ENCODE measurements at regions not wholly inside any gene's neighbourhood (a gene's known extent, or its start where the extent isn't known, plus 50 kb on each side); places are given as distances from the start of the nearest gene placed in this dataset.

- intact Hi-C loops (cut with micrococcal nuclease) = no loop called here
- no peaks in the 10 kb centered on the region for H3K36me3 ChIP-seq (ENCODE audit: control insufficient read depth, insufficient read depth, low read length)
- no peaks in the 10 kb centered on the region for H3K79me2 ChIP-seq (ENCODE audit: control insufficient read depth, insufficient read depth, low read length)
- ChIA-PET POLR2A (no interaction called here), CTCF (ENCODE audit: low intra/inter-chr PET ratio) (no interaction called here)
- no peak overlapping the region for H2AFZ ChIP-seq (ENCODE audit: low read depth, low read length)
- no peak overlapping the region for H3K9ac ChIP-seq (ENCODE audit: insufficient read depth in 1 of 2, low read depth in 2 of 2, low read length in 2 of 2)
- ATAC-seq = no peak
- TF ChIP-seq KAT7 (CRISPR knock-in tag; IDR thresholded peaks at IDR 0.05; ENCODE audit: borderline replicate concordance) = no peak
- no peak for TF ChIP-seq FOSL1 (tag; conservative IDR thresholded peaks at IDR 0.05)
- TF ChIP-seq E2F5 (CRISPR knock-in tag; IDR thresholded peaks at IDR 0.05) = no peak
- TF ChIP-seq CREB5 (CRISPR knock-in tag; IDR thresholded peaks at IDR 0.05) = no peak
- BruUV-seq (replicated peaks) = no TSS peak
- H3K27ac ChIP-seq (ENCODE audit: extremely low read depth, low read depth, low read length) = no peak overlapping the region
- DNase-seq (ENCODE audit: extremely low read depth in 1 of 4, low spot score in 3 of 4) = no peak
- H3K4me3 ChIP-seq = no peak overlapping the region
- H3K9me3 ChIP-seq (replicated peaks; ENCODE audit: control insufficient read depth, insufficient read depth, low read depth, low read length) = no peaks in the 10 kb centered on the region
- FAIRE-seq = no peak
- 2% methylated on average over 20 of the region's 21 CpGs for WGBS (ENCODE audit: insufficient coverage, low coverage, missing lambda C conversion rate)
- H4K20me1 ChIP-seq (replicated peaks; ENCODE audit: control insufficient read depth, insufficient read depth, low read length) = peaks cover 3% of the 10 kb centered on the region; the same call in 1 of the 2 replicates
- peaks cover 54 to 88% of the 10 kb centered on the region in 2 experiments for H3K27me3 ChIP-seq (ENCODE audit: control insufficient read depth in 2 of 2, insufficient read depth in 2 of 2, low read length in 2 of 2)
- H3K4me2 ChIP-seq (ENCODE audit: insufficient read depth, low read length) = no peak overlapping the region
- in situ Hi-C loops (cut with MboI) = no loop called here
- no peaks in the 10 kb centered on the region for H3K4me1 ChIP-seq (replicated peaks in 1 of 2; ENCODE audit: control insufficient read depth in 2 of 2, insufficient read depth in 2 of 2, low read length in 2 of 2)
- H3K9me1 ChIP-seq (ENCODE audit: control insufficient read depth, insufficient read depth, low read length) = no peaks in the 10 kb centered on the region
These were observed 103.5 kb upstream of the COL5A1 start for GRCh38 chr9:134537951-134538641.
